Stimulated activated CD4-positive, alpha-beta T cell treated with anti-CD3 and anti-CD28 coated beads, Interleukin-15, amount 100 ng/mL, for 24 hours (primary cell): ENCODE measurements at regions not wholly inside any gene's neighbourhood (a gene's known extent, or its start where the extent isn't known, plus 50 kb on each side); places are given as distances from the start of the nearest gene placed in this dataset.

Source experiments
- DNase-seq: peaks from one replicate; pipeline ENCODE4 v3.0.0-alpha.2; 2020

DNA sequence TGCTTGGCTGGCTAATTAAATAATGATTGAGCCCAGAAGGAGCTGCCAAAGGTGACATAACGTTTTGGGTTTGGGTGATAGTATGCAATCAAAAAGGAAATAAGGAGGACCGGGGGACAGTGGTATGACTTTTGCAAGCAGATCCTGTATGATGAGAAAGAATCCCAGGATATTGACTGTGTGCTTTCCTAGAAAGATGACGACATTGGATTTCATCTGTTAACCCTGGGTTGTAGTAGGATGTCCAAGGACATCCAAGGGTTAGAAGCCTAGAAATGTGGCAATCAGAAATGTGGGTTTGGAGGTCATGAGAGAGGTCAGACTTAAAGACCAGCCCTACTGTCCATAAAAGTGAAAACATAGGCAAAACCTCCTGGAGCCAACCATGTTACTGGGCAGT, 50.3 kb upstream of the HMHB1 start:
- no peak for DNase-seq

- no peak for DNase-seq
Measured at GRCh38 chr5:143760755-143761154, 51.2 kb upstream of the HMHB1 start.

DNA sequence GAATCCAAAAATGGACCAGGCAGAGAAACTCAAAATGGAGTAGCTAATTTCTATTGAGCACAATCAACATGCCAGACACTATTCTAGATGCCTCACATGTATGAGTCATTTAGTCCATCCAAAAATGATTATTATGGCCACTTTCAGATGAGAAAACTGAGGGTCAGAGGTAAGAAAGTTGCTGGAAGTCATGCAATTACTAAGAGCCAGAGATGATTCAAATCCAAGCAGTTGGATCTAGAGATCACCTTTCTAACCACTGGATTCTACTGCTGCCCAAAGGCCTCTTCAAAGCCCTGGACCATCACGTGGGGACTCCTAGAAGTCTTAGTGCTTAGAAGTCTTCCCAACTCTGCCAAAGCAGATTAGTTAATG, 51.8 kb upstream of the HMHB1 start:
- no peak for DNase-seq

DNA sequence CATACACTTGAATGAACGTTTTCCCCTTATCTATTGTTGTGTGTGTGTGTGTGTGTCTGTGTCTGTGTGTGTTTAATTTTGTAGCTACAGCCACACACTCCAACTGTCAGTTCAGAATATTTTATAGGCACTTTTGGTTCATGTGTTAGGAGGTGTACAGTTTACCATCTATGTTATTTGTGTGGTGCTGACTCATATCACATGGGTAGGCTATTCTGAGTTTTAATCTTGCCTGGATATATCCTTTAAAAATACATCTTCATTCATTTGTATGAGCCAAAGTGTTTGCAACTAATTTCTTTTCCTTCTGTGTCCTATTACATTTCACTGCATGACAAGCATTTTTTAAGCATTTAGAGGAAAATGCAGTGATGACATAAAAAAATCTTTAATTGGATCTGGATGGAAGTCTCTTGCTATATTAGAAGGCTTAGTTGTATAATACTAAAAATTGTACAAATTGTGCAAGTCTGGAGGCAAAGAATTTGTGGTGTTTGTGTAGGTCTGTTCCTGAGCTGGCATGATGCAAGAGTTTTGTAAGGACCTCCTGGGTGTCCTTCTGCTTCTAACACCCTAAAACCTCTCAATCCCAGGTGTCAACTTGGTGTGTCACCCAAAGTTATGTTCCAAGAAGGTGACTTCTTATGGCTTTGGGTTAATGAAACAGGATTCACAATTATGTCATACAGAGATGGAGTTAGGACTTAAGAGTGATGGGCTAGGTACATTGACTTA, 52.4 kb upstream of the HMHB1 start:
- no peak for DNase-seq

GRCh38 chr5:143758750-143759149, 53.2 kb upstream of the HMHB1 start:
- no peak for DNase-seq

DNA sequence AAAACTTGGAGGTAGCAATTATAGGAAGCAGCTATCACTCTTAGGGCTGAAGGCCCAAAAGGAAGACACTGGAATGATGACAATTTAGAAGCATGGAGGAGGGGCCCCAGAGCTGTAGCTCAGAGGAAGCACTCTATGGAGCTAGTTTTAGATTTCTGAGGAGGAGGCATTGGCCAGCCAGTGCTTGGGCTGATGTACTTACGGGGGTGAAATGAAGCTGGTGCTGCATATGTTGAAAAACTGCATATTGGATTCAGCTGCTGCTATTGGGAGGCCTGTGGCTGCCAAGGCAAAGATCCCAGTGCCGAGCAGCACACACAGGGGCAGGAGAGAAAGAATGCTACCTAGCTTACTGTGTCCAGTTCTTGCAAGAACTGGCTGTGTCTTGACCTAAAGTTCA, 53.9 kb upstream of the HMHB1 start:
- no peak for DNase-seq

DNA sequence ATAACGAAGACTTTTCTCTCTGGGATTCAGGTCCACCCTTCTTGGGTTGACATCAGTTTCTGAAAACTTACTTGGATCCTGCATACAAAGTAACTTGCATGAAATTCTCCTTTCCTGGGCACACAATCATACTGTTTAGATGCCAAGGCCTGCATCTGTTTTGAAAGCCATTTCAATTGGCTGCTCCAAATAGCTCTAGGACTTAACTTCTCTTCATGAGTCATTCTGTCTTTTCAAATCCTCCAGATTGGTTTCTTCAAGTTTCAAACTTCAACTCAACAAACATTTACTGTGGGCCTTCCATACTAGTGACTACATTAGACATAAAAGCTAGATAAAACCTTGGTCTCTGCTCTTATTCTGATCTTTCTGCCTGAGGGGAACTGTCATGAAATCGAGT, 54.8 kb upstream of the HMHB1 start:
- DNase-seq: no peak

DNA sequence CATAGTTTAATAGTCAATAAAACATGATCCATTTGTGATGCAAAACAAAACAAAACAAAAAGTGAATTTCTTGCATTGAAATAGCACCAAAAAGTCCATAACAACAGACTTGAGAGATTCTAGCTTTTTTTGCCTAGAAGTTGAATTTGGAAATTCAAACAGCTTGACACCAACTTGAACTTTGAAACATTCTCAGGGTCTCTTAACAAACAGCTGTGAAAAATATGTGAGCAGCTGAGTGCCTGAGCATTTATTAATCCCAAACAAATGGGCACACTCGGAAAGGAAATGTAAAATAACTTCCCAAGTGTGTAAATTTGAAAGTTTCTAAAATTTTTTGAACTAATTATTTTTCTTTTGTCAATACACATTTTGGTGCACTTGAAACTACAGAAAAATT, 56.0 kb upstream of the HMHB1 start:
- no peak for DNase-seq

- DNase-seq: no peak
Measured at GRCh38 chr5:143752165-143752850, 59.7 kb upstream of the HMHB1 start.

- DNase-seq: no peak
Measured at GRCh38 chr5:143751342-143751741, 60.6 kb upstream of the HMHB1 start.

DNA sequence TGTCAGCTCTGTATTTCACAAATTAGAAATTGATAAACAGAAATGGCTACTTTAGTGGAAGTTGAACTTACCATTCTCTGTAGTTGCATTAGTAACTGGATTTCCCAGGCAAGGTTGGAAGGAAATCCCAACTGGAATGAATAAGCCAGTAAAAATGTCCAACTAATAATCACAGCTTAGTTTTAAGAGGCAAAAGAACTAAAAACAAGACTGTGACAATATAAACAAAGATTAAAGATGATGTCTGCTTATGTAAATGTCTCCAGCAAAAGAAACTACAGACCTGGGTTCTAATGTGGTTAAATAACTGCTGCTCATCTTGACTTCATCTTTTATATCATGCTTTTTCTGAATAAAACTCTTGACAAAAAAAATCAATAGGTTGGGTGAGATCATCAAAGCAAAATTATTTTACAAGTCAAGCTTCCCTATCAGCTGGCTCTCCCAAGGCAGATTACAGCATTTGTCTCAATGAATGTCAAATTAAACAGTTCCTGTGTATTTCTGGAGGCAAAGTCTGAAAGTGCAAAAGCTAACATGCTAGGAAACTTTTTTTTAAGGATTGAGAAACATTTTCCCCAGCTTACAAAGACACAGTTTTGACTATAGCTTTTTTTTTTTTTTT, 62.3 kb upstream of the HMHB1 start:
- DNase-seq: no peak

DNA sequence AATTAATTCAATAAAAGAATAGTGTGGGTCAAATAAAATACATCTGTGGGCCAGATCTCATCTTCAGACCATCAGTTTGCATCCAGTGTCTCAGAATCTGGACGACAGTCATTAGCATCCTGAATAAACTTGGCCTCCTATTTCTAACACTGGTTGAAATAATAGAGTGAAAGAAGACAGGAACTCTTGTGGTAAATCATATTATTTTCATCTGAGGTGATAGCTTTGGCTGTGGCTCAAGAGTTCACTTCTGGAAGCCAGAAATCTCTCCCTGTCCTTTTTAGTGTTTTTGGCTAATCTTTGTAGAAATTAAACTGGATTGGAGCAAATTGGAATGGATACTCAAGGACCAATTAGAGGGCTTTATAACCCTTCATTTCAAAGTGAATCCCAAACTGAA, 63.4 kb upstream of the HMHB1 start:
- no peak for DNase-seq

DNA sequence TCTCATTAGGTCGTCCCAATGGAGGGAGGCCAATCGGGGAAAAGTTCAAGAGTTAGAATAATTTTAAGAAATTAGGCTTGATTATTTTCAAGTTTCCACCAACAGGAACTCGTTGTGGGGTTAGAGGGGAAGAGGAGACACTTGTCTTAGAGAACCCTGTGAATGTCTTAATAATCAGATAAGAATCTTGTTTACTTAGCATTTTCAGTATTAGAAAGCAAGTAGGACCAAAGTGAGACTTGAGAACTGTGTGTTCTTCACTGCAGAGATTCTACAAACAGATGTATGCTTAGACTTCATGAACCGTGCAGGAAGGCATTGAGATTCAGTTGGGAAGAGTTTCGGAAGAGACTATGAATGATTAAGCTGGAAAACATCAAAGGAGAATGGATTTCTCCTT, 69.0 kb upstream of the HMHB1 start:
- no peak for DNase-seq

- no peak for DNase-seq
Measured at GRCh38 chr5:143741421-143741820, 70.5 kb upstream of the HMHB1 start.

GRCh38 chr5:143740956-143741355, 71.0 kb upstream of the HMHB1 start:
- no peak for DNase-seq

DNA sequence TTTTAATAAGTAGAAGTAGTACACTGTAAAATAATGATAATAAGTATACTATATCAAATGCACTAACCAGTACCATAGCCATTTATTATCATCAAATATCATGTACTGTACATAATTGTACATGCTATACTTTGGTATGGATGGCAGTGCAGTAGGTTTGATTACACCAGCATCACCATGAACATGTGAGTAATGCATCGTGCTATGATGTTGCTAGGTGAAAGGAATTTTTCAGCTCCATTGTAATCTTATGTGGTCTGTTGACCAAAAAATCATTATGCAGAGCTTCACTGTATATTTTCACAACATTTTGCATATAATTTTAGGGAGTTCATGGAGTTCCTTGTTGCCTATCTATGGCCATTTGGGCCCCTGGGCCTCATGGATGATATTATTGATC, 72.2 kb upstream of the HMHB1 start:
- DNase-seq: no peak

- DNase-seq: no peak
Measured at GRCh38 chr5:143738417-143739401, 73.3 kb upstream of the HMHB1 start.

- no peak for DNase-seq
Measured at GRCh38 chr5:143737062-143737461, 74.9 kb upstream of the HMHB1 start.

GRCh38 chr5:143734456-143734780, 77.5 kb upstream of the HMHB1 start:
- no peak for DNase-seq

GRCh38 chr5:143733665-143734455, 78.1 kb upstream of the HMHB1 start:
- DNase-seq: no peak

GRCh38 chr5:143732402-143732801, 79.6 kb upstream of the HMHB1 start:
- no peak for DNase-seq

DNA sequence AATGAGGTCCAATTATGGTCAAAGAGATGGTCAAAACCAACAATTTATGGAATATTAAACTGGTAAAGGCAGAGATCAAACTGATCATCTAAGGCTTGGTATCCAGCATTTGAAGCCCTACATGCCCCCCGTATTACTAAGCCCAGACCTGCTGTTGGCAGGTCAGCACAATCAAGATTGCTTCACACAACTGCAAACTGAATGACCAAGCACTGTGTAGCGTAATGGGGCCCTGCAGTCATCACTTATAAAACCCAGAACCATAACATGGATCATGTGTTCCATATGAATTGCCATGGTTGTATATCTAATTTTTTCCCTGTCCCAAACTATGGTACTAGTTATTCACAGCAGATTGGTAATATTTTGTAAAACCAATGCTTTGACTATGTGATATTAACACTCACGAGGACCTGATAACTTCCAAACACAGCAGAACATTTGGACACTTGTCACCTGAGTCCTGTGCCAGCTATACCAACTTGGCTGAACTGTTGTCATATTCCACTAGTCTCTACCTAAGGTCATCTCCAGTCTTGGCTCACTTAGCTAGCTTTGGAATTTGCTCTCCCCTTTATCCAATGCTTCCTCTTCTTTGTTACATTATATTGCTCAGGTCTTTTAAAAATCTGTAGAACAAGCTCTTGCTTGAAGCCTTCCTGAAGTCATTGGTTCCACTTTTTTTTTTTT, 81.7 kb upstream of the HMHB1 start:
- no peak for DNase-seq
